Osteocyte (in vitro differentiated cells): ENCODE measurements at regions not wholly inside any gene's neighbourhood (a gene's known extent, or its start where the extent isn't known, plus 50 kb on each side); places are given as distances from the start of the nearest gene placed in this dataset.

Experiments used
- DNase-seq: peaks from one replicate; pipeline ENCODE4 v3.0.0; 2021; ENCODE audit warnings: mixed read lengths; ENCODE audit not compliant: unreplicated experiment; ENCODE audit errors: extremely low spot score
- H3K27ac Mint-ChIP-seq: one replicate; pipeline ENCODE4 v1.8.0; 2021; ENCODE audit warnings: mild to moderate bottlenecking, mixed read lengths; ENCODE audit not compliant: unreplicated experiment
- H3K27me3 Mint-ChIP-seq: one replicate; pipeline ENCODE4 v1.8.0; 2021; ENCODE audit warnings: mixed read lengths; ENCODE audit not compliant: unreplicated experiment
- H3K36me3 Mint-ChIP-seq: one replicate; pipeline ENCODE4 v1.8.0; 2021; ENCODE audit warnings: mixed read lengths; ENCODE audit not compliant: unreplicated experiment
- H3K4me1 Mint-ChIP-seq: one replicate; pipeline ENCODE4 v1.8.0; 2021; ENCODE audit warnings: mixed read lengths; ENCODE audit not compliant: unreplicated experiment
- H3K4me3 Mint-ChIP-seq: one replicate; pipeline ENCODE4 v1.8.0; 2021; ENCODE audit warnings: mild to moderate bottlenecking, moderate library complexity, mixed read lengths; ENCODE audit not compliant: unreplicated experiment
- H3K9me3 Mint-ChIP-seq: one replicate; pipeline ENCODE4 v1.8.0; 2021; ENCODE audit warnings: mixed read lengths; ENCODE audit not compliant: unreplicated experiment
- TF ChIP-seq, protein P1 (sequence below): fragments of 200-600 bp; sonication (generic); IDR thresholded peaks from 2 replicates; pipeline ENCODE4 v1.5.0; 2021; ENCODE audit warnings: antibody characterized with exemption, mild to moderate bottlenecking, moderate library complexity

GRCh38 chr10:109386101-109386500, 537.2 kb downstream of the XPNPEP1 start:
- DNase-seq = no peak
- Mint-ChIP-seq H3K9me3 (no peaks in the 10 kb centered on the region), H3K36me3 (no peaks in the 10 kb centered on the region), H3K4me1 (no peaks in the 10 kb centered on the region), H3K27ac (no peak overlapping the region), H3K27me3 (no peaks in the 10 kb centered on the region), H3K4me3 (no peak overlapping the region)
- TF ChIP-seq, protein P1, sequence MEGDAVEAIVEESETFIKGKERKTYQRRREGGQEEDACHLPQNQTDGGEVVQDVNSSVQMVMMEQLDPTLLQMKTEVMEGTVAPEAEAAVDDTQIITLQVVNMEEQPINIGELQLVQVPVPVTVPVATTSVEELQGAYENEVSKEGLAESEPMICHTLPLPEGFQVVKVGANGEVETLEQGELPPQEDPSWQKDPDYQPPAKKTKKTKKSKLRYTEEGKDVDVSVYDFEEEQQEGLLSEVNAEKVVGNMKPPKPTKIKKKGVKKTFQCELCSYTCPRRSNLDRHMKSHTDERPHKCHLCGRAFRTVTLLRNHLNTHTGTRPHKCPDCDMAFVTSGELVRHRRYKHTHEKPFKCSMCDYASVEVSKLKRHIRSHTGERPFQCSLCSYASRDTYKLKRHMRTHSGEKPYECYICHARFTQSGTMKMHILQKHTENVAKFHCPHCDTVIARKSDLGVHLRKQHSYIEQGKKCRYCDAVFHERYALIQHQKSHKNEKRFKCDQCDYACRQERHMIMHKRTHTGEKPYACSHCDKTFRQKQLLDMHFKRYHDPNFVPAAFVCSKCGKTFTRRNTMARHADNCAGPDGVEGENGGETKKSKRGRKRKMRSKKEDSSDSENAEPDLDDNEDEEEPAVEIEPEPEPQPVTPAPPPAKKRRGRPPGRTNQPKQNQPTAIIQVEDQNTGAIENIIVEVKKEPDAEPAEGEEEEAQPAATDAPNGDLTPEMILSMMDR = no peak

DNA sequence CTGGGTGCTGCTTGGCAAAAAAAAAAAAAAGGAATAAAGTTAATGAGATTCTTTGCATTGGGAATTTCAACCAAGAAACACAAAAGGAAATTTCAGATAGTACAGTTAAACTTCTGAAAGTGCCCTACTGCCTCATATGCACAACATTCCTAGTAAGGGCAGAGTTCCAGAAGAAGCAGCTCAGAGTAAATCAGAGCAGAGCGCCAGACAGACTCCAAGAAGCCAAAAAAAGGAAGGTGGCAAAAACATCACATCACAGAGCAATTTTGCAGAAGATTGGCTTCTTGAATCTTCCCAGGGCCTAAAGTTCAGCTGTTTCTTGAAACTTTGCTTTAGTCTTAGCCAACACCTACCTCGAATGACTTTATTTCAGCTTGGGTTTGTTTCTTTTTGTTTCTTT, 544.1 kb downstream of the XPNPEP1 start:
- H3K9me3 Mint-ChIP-seq = no peaks in the 10 kb centered on the region
- no peak overlapping the region for H3K4me3 Mint-ChIP-seq
- no peaks in the 10 kb centered on the region for H3K27me3 Mint-ChIP-seq
- TF ChIP-seq, protein P1 = no peak
- no peak for DNase-seq
- no peak overlapping the region for H3K27ac Mint-ChIP-seq
- H3K36me3 Mint-ChIP-seq = no peaks in the 10 kb centered on the region
- H3K4me1 Mint-ChIP-seq = no peaks in the 10 kb centered on the region

DNA sequence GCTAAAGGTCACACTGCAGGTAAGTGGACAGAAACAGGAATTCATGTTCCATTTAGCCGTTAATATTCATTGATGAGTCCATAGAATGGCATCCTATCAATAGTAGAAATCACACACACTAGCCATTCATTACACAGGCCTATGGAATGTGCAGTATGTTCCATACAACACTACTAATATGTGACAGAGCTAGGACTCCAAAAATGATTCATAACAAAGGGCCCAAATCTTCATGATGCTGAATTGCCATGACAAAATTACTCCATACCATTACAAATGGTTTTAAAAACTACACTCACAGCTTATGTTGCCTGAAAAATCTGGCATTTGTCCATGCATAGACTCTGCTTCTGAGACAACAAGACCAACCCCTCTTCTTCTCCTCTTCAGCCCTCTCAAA, 549.1 kb downstream of the XPNPEP1 start:
- H3K27me3 Mint-ChIP-seq = no peaks in the 10 kb centered on the region
- H3K4me3 Mint-ChIP-seq = no peak overlapping the region
- no peak overlapping the region for H3K27ac Mint-ChIP-seq
- TF ChIP-seq, protein P1 = no peak
- no peaks in the 10 kb centered on the region for H3K4me1 Mint-ChIP-seq
- no peaks in the 10 kb centered on the region for H3K36me3 Mint-ChIP-seq
- no peak for DNase-seq
- no peaks in the 10 kb centered on the region for H3K9me3 Mint-ChIP-seq

DNA sequence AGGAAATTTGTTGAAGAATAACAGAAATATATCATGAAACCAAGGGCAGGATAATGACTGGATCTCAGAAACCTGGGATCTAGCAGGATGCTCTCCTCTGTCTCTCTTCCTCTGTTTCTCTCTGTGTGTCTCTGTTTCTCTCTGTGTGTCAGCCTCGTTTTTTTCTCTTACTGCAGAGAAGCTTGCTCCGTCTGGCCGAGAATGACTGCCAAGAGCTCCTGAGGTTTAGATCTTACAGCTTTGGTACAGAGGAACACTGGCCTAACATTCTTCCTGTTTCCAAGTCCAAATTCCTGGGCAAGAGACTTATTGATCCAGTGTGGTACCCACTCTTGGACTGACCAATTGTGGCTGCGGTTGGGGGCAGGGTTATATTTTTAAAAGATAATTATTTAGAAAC, 564.0 kb downstream of the XPNPEP1 start:
- DNase-seq = no peak
- H3K4me3 Mint-ChIP-seq = no peak overlapping the region
- no peaks in the 10 kb centered on the region for H3K4me1 Mint-ChIP-seq
- TF ChIP-seq, protein P1 = no peak
- H3K27ac Mint-ChIP-seq = no peak overlapping the region
- H3K36me3 Mint-ChIP-seq = no peaks in the 10 kb centered on the region
- no peaks in the 10 kb centered on the region for H3K27me3 Mint-ChIP-seq
- H3K9me3 Mint-ChIP-seq = no peaks in the 10 kb centered on the region

DNA sequence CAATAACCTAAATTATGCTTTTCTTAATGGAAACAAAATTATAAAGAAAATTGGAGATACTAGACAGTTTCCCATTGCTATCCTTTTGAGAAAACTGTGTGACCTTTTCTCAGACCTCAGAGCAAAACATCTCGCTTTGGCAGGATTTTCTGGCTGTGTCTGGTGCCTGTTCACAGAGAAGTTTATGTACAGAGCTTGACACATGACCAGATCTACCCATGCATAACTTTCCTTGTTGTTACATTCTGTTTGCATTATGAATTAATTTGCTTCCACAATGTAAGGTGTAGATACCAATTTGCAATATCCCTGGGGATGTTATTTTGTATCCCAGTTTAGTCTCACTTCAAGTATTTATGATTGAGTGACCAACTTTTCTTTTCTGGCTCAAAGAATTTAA, 565.0 kb downstream of the XPNPEP1 start:
- Mint-ChIP-seq H3K36me3 (no peaks in the 10 kb centered on the region), H3K27me3 (no peaks in the 10 kb centered on the region), H3K27ac (no peak overlapping the region), H3K9me3 (no peaks in the 10 kb centered on the region), H3K4me1 (no peaks in the 10 kb centered on the region), H3K4me3 (no peak overlapping the region)
- no peak for DNase-seq
- TF ChIP-seq, protein P1 = no peak
